H1 (cell line): ENCODE measurements at regions not wholly inside any gene's neighbourhood (a gene's known extent, or its start where the extent isn't known, plus 50 kb on each side); places are given as distances from the start of the nearest gene placed in this dataset.

Source experiments
- CTCF ChIA-PET: fragments of 300-600 bp; sonication (Branson Sonifier 250); formaldehyde crosslinking; loops from one replicate; lab custom pipeline; 2021; ENCODE audit not compliant: partially characterized antibody; lab: Charles Lee
- POLR2A ChIA-PET: fragments of 300-600 bp; sonication (Branson Sonifier 250); formaldehyde crosslinking; loops from one replicate; lab custom pipeline; 2021; ENCODE audit warnings: inconsistent platforms; ENCODE audit not compliant: partially characterized antibody; lab: Charles Lee
- DNase-seq, 2 experiments: peaks; one replicate each; pipeline versions ENCODE4 v3.0.0 to v3.0.0-alpha.2; 2010 to 2022; ENCODE audit warnings: low spot score in 2 of 2, low read depth in 1 of 2, mixed read lengths in 1 of 2
- FAIRE-seq: peaks from 2 replicates; lab custom pipeline; 2011; peaks lifted over from hg19 to GRCh38; lab: Jason Lieb, UNC
- H2AFZ ChIP-seq: 2 replicates; pipeline ENCODE4 v1.8.1; 2012; ENCODE audit warnings: low read length, inconsistent platforms
- H2AK5ac ChIP-seq: 2 replicates; pipeline ENCODE4 v1.6.1; 2013; ENCODE audit warnings: low read depth, low read length
- H2BK120ac ChIP-seq: replicated peaks from 2 replicates; pipeline ENCODE3; 2013; ENCODE audit warnings: low read depth, low read length, inconsistent platforms
- H2BK12ac ChIP-seq: 2 replicates; pipeline ENCODE4 v1.6.1; 2013; ENCODE audit warnings: low read depth, low read length
- H2BK15ac ChIP-seq: 2 replicates; pipeline ENCODE4 v1.6.1; 2013; ENCODE audit warnings: low read length
- H2BK20ac ChIP-seq: 2 replicates; pipeline ENCODE4 v1.6.1; 2013; ENCODE audit warnings: low read length
- H2BK5ac ChIP-seq: 2 replicates; pipeline ENCODE4 v1.6.1; 2013; ENCODE audit warnings: low read depth, low read length
- H3K14ac ChIP-seq: 2 replicates; pipeline ENCODE4 v1.6.1; 2013; ENCODE audit warnings: inconsistent platforms; ENCODE audit not compliant: insufficient read length
- H3K18ac ChIP-seq: 2 replicates; pipeline ENCODE4 v1.6.1; 2013; ENCODE audit warnings: low read length; ENCODE audit errors: extremely low read depth
- H3K23ac ChIP-seq: 2 replicates; pipeline ENCODE4 v1.6.1; 2013; ENCODE audit warnings: inconsistent platforms; ENCODE audit not compliant: insufficient read length
- H3K23me2 ChIP-seq: 2 replicates; pipeline ENCODE4 v1.6.1; 2013; ENCODE audit warnings: low read depth, low read length
- H3K27ac ChIP-seq: 2 replicates; pipeline ENCODE4 v1.6.1; 2011; ENCODE audit warnings: low read depth, low read length, inconsistent platforms
- H3K27me3 ChIP-seq, 4 experiments: replicated peaks in 1 of 4; 1 replicate in 1 of 4; 2 replicates in 3 of 4; pipeline versions ENCODE4 v1.6.1 to v1.8.1; 2011 to 2013; ENCODE audit warnings: low read length in 3 of 4, mild to moderate bottlenecking in 3 of 4, inconsistent platforms in 2 of 4, mixed read lengths in 2 of 4, moderate library complexity in 1 of 4; ENCODE audit not compliant: control insufficient read depth in 3 of 4, insufficient read depth in 3 of 4; ENCODE audit errors: extremely low read depth in 1 of 4
- H3K36me3 ChIP-seq, 4 experiments: 2 replicates each; pipeline versions ENCODE4 v1.6.1 to v1.8.1; 2011 to 2013; ENCODE audit warnings: mild to moderate bottlenecking in 4 of 4, low read length in 3 of 4, moderate library complexity in 2 of 4, control low read depth in 1 of 4, inconsistent platforms in 1 of 4; ENCODE audit not compliant: insufficient read depth in 4 of 4, control insufficient read depth in 2 of 4
- H3K4ac ChIP-seq: replicated peaks from 2 replicates; pipeline ENCODE3; 2013; ENCODE audit warnings: low read length, low read depth, mixed read lengths, inconsistent platforms; ENCODE audit not compliant: insufficient read length
- H3K4me1 ChIP-seq, 4 experiments: replicated peaks in 1 of 4; 1 replicate in 1 of 4; 2 replicates in 3 of 4; pipeline versions ENCODE4 v1.6.1 to v1.8.1; 2011 to 2013; ENCODE audit warnings: low read length in 3 of 4, inconsistent platforms in 2 of 4, mixed read lengths in 1 of 4; ENCODE audit not compliant: insufficient read depth in 4 of 4, control insufficient read depth in 3 of 4
- H3K4me2 ChIP-seq, 2 experiments: 2 replicates each; pipeline versions ENCODE4 v1.6.1 to v1.8.1; 2011 to 2013; ENCODE audit warnings: low read depth in 2 of 2, low read length in 2 of 2, control low read depth in 1 of 2, inconsistent platforms in 1 of 2, mild to moderate bottlenecking in 1 of 2; ENCODE audit not compliant: insufficient read depth in 1 of 2
- H3K4me3 ChIP-seq, 4 experiments: fragments of 200-600, 300-600 bp in 1 of 4; sonication (generic), shearing (Covaris generic), sonication (Bioruptor Twin) in 1 of 4; 2 replicates each; pipeline versions ENCODE4 v1.5.1 to v1.8.1; 2011 to 2016; ENCODE audit warnings: low read length in 4 of 4, low read depth in 3 of 4, control low read depth in 2 of 4, inconsistent platforms in 2 of 4, mild to moderate bottlenecking in 2 of 4, mixed read lengths in 1 of 4, moderate library complexity in 1 of 4; ENCODE audit not compliant: insufficient read depth in 2 of 4; ENCODE audit errors: extremely low read depth in 1 of 4
- H3K56ac ChIP-seq: replicated peaks from 2 replicates; pipeline ENCODE3; 2013; ENCODE audit warnings: low read depth, mild to moderate bottlenecking, mixed read lengths, low read length, inconsistent platforms; ENCODE audit not compliant: insufficient read length
- H3K79me1 ChIP-seq: 2 replicates; pipeline ENCODE4 v1.6.1; 2013; ENCODE audit warnings: low read depth, low read length, control low read depth
- H3K79me2 ChIP-seq, 2 experiments: 2 replicates each; pipeline versions ENCODE4 v1.6.1 to v1.8.1; 2012 to 2013; ENCODE audit warnings: low read length in 2 of 2, mild to moderate bottlenecking in 2 of 2, inconsistent platforms in 1 of 2; ENCODE audit not compliant: insufficient read depth in 2 of 2, control insufficient read depth in 1 of 2
- H3K9ac ChIP-seq, 4 experiments: replicated peaks in 1 of 4; 1 replicate in 1 of 4; 2 replicates in 3 of 4; pipeline versions ENCODE4 v1.6.1 to v1.8.1; 2011 to 2013; ENCODE audit warnings: low read depth in 3 of 4, low read length in 3 of 4, control low read depth in 2 of 4, mild to moderate bottlenecking in 2 of 4, moderate library complexity in 2 of 4, inconsistent platforms in 1 of 4; ENCODE audit errors: extremely low read depth in 1 of 4
- H3K9me3 ChIP-seq, 2 experiments: 2 replicates each; pipeline versions ENCODE4 v1.6.1 to v1.8.1; 2012 to 2013; ENCODE audit warnings: mild to moderate bottlenecking in 2 of 2, moderate library complexity in 2 of 2, control low read depth in 1 of 2, inconsistent platforms in 1 of 2, low read depth in 1 of 2, low read length in 1 of 2, mixed read lengths in 1 of 2; ENCODE audit not compliant: insufficient read depth in 2 of 2
- H4K20me1 ChIP-seq, 2 experiments: replicated peaks in 1 of 2; 2 replicates each; pipeline versions ENCODE3 to v1.8.1; 2011 to 2013; ENCODE audit warnings: inconsistent platforms in 2 of 2, low read length in 2 of 2, mild to moderate bottlenecking in 1 of 2; ENCODE audit not compliant: insufficient read depth in 2 of 2, control insufficient read depth in 1 of 2
- H4K5ac ChIP-seq: 2 replicates; pipeline ENCODE4 v1.6.1; 2013; ENCODE audit warnings: low read length, low read depth, mixed read lengths, inconsistent platforms; ENCODE audit not compliant: insufficient read length
- H4K8ac ChIP-seq: 2 replicates; pipeline ENCODE4 v1.8.0; 2013; ENCODE audit warnings: mild to moderate bottlenecking, moderate library complexity, low read length, inconsistent platforms; ENCODE audit not compliant: insufficient read depth; ENCODE audit errors: extremely low read depth
- H4K91ac ChIP-seq: replicated peaks from 2 replicates; pipeline ENCODE3; 2013; ENCODE audit warnings: low read length, mixed read lengths, inconsistent platforms; ENCODE audit not compliant: insufficient read length
- CTCF ChIP-seq, 3 experiments: IDR thresholded peaks; 1 replicate in 2 of 3; 2 replicates in 1 of 3; pipeline versions ENCODE4 v1.5.1 to v1.6.1; 2011; ENCODE audit warnings: low read length in 3 of 3, mild to moderate bottlenecking in 3 of 3, inconsistent platforms in 2 of 3, low read depth in 1 of 3, moderate library complexity in 1 of 3; ENCODE audit not compliant: insufficient read depth in 1 of 3; ENCODE audit errors: control extremely low read depth in 1 of 3
- SIRT6 ChIP-seq: IDR thresholded peaks from one replicate; pipeline ENCODE4 v1.7.1; 2012; ENCODE audit warnings: low read length, inconsistent platforms
- WGBS, 2 experiments: shearing (Covaris generic) in 1 of 2; methylation state at CpG; one replicate each; pipeline versions ENCODE4 v1.1.6 to v1.1.7; 2013 to 2015; ENCODE audit warnings: low lambda C conversion rate in 2 of 2, mixed read lengths in 2 of 2, inconsistent platforms in 1 of 2, low coverage in 1 of 2, missing lambda C conversion rate in 1 of 2; ENCODE audit not compliant: insufficient replicate concordance in 2 of 2, insufficient coverage in 1 of 2, insufficient read length in 1 of 2; ENCODE audit errors: extremely low coverage in 1 of 2, missing lambda C conversion rate in 1 of 2; 5-methylcytosine and 5-hydroxymethylcytosine counted together

GRCh38 chr11:21628641-21629040 lies 564.2 kb upstream of the ANO5 start:
- 73% methylated on average over 3 of the region's 3 CpGs; no CpG with 5 or more reads in 1 of the 2 experiments for WGBS, 2 experiments
- Histone ChIP-seq H3K79me2 (no peaks in the 10 kb centered on the region), H3K27ac (no peak overlapping the region), H2BK120ac (no peak overlapping the region), H3K23me2 (no peaks in the 10 kb centered on the region), H2AFZ (no peak overlapping the region), H2BK12ac (no peak overlapping the region), H3K4me1 (no peaks in the 10 kb centered on the region), H2BK15ac (no peak overlapping the region), H3K4me2 (no peak overlapping the region), H2BK20ac (no peak overlapping the region), H2AK5ac (no peak overlapping the region), H4K8ac (no peak overlapping the region), H2BK5ac (no peak overlapping the region), H3K27me3 (no peaks in the 10 kb centered on the region), H3K18ac (no peak overlapping the region), H3K23ac (no peak overlapping the region), H3K56ac (no peak overlapping the region), H4K20me1 (no peaks in the 10 kb centered on the region), H3K14ac (no peak overlapping the region), H3K36me3 (no peaks in the 10 kb centered on the region), H3K4me3 (no peak overlapping the region), H4K5ac (no peak overlapping the region), H3K9me3 (no peaks in the 10 kb centered on the region), H4K91ac (no peak overlapping the region), H3K9ac (no peak overlapping the region), H3K79me1 (no peaks in the 10 kb centered on the region), H3K4ac (no peak overlapping the region)
- FAIRE-seq (no peak), DNase-seq (no peak)
- CTCF ChIA-PET: interaction anchor here (1.1 kb wide), 1 partner anchor 67 kb away, joined by 3 read pairs; no protein-coding TSS in a partner anchor
- POLR2A ChIA-PET: no interaction called here
- TF ChIP-seq SIRT6 (no peak), CTCF (IDR thresholded peaks at IDR 0.05; ENCODE audit: control extremely low read depth in 1 of 3, insufficient read depth in 1 of 3, low read depth in 1 of 3, low read length in 3 of 3) (no peak)
